ENCODE measurements at regions not wholly inside any gene's neighbourhood (a gene's known extent, or its start where the extent isn't known, plus 50 kb on each side); places are given as distances from the start of the nearest gene placed in this dataset.

DNA sequence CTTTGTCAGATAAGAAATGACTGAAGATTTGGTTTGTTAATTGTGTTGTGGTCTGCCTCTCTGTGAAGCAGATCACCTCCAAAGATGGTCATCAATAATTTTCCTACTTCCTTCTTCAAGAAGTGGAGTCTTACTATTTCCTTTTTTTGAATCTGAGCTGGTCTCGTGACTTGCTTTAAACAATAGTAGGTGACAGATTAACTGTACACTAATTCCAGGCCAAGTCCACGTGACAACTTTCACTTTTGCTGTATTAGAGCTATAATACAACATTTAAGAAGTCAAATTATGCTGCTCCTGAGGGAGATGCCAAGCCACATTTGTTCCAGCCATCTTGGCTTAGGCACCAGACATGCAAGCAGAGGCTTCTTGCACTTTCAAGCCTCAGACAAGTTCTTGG, 393.8 kb upstream of the GRID2 start:
- TF ChIP-seq, protein P1, sequence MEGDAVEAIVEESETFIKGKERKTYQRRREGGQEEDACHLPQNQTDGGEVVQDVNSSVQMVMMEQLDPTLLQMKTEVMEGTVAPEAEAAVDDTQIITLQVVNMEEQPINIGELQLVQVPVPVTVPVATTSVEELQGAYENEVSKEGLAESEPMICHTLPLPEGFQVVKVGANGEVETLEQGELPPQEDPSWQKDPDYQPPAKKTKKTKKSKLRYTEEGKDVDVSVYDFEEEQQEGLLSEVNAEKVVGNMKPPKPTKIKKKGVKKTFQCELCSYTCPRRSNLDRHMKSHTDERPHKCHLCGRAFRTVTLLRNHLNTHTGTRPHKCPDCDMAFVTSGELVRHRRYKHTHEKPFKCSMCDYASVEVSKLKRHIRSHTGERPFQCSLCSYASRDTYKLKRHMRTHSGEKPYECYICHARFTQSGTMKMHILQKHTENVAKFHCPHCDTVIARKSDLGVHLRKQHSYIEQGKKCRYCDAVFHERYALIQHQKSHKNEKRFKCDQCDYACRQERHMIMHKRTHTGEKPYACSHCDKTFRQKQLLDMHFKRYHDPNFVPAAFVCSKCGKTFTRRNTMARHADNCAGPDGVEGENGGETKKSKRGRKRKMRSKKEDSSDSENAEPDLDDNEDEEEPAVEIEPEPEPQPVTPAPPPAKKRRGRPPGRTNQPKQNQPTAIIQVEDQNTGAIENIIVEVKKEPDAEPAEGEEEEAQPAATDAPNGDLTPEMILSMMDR (optimal IDR thresholded peaks at IDR 0.05 in 1 of 3, IDR thresholded peaks at IDR 0.05 in 1 of 3, conservative IDR thresholded peaks at IDR 0.05 in 1 of 3; ENCODE audit: extremely low read depth in 1 of 3, insufficient read depth in 2 of 3, low read length in 3 of 3), result no peak
- no peak for TF ChIP-seq EZH2 (IDR thresholded peaks at IDR 0.05; ENCODE audit: low read length)
